HUES48 (cell line): ENCODE measurements at regions not wholly inside any gene's neighbourhood (a gene's known extent, or its start where the extent isn't known, plus 50 kb on each side); places are given as distances from the start of the nearest gene placed in this dataset.
"Not testable (repeated sequence)": the region's sequence is repeated elsewhere in the genome, so short reads cannot be mapped to it uniquely, and the experiment has no call there.

Experiments
- H3K27ac ChIP-seq: one replicate; pipeline ENCODE4 v1.7.0; 2013; ENCODE audit warnings: low read depth, low read length, inconsistent platforms
- H3K27me3 ChIP-seq: 2 replicates; pipeline ENCODE4 v1.6.1; 2013; ENCODE audit warnings: mild to moderate bottlenecking, low read length; ENCODE audit not compliant: control insufficient read depth, insufficient read depth
- H3K36me3 ChIP-seq: 2 replicates; pipeline ENCODE4 v1.6.1; 2013; ENCODE audit warnings: low read length; ENCODE audit not compliant: control insufficient read depth, insufficient read depth
- H3K4me1 ChIP-seq: 2 replicates; pipeline ENCODE4 v1.6.1; 2013; ENCODE audit warnings: mild to moderate bottlenecking, low read length; ENCODE audit not compliant: control insufficient read depth, insufficient read depth
- H3K4me3 ChIP-seq: 2 replicates; pipeline ENCODE4 v1.5.1; 2013; ENCODE audit warnings: mild to moderate bottlenecking, low read depth, low read length
- H3K9ac ChIP-seq: 2 replicates; pipeline ENCODE4 v1.6.1; 2013; ENCODE audit warnings: mild to moderate bottlenecking, low read depth, low read length, moderate library complexity
- H3K9me3 ChIP-seq: 2 replicates; pipeline ENCODE4 v1.6.1; 2013; ENCODE audit warnings: low read length; ENCODE audit not compliant: control insufficient read depth, insufficient read depth

GRCh38 chr5:12504983-12505382, 600.7 kb upstream of the CTNND2 start:
- not testable (repeated sequence) for H3K9ac ChIP-seq
- H3K27ac ChIP-seq: peak overlapping the region; percentile 72

GRCh38 chr5:12488161-12488560, 583.9 kb upstream of the CTNND2 start:
- no peaks in the 10 kb centered on the region for H3K4me1 ChIP-seq
- no peaks in the 10 kb centered on the region for H3K27me3 ChIP-seq
- no peak overlapping the region for H3K4me3 ChIP-seq
- no peaks in the 10 kb centered on the region for H3K36me3 ChIP-seq
- no peak overlapping the region for H3K9ac ChIP-seq
- no peaks in the 10 kb centered on the region for H3K9me3 ChIP-seq
- no peak overlapping the region for H3K27ac ChIP-seq

More at GRCh38 chr5:12504983-12505382, 600.7 kb upstream of the CTNND2 start:
- H3K4me1 ChIP-seq: peaks cover 30% of the 10 kb centered on the region
- not testable (repeated sequence) for H3K36me3 ChIP-seq, H3K27me3 ChIP-seq
- peaks cover 21% of the 10 kb centered on the region for H3K9me3 ChIP-seq
- peak overlapping the region; percentile 39; the same call in 1 of the 2 replicates for H3K4me3 ChIP-seq

- H3K4me1 ChIP-seq: no peaks in the 10 kb centered on the region
- H3K27ac ChIP-seq: no peak overlapping the region
- H3K9me3 ChIP-seq: no peaks in the 10 kb centered on the region
- no peaks in the 10 kb centered on the region for H3K27me3 ChIP-seq
- H3K36me3 ChIP-seq: no peaks in the 10 kb centered on the region
- no peak overlapping the region for H3K9ac ChIP-seq
- no peak overlapping the region for H3K4me3 ChIP-seq
Measured at GRCh38 chr5:12480487-12480886, 576.2 kb upstream of the CTNND2 start.

GRCh38 chr5:12477554-12477953, 573.3 kb upstream of the CTNND2 start:
- Histone ChIP-seq H3K4me3 (no peak overlapping the region), H3K36me3 (no peaks in the 10 kb centered on the region), H3K27me3 (no peaks in the 10 kb centered on the region), H3K27ac (no peak overlapping the region), H3K9me3 (no peaks in the 10 kb centered on the region), H3K9ac (no peak overlapping the region), H3K4me1 (no peaks in the 10 kb centered on the region)

GRCh38 chr5:12467799-12468198, 563.6 kb upstream of the CTNND2 start:
- Histone ChIP-seq H3K27me3 (no peaks in the 10 kb centered on the region), H3K27ac (no peak overlapping the region), H3K36me3 (no peaks in the 10 kb centered on the region), H3K9me3 (peaks cover 8% of the 10 kb centered on the region), H3K9ac (no peak overlapping the region), H3K4me3 (no peak overlapping the region), H3K4me1 (no peaks in the 10 kb centered on the region)

- Histone ChIP-seq H3K4me1 (no peaks in the 10 kb centered on the region), H3K27ac (no peak overlapping the region), H3K27me3 (no peaks in the 10 kb centered on the region)
Measured at GRCh38 chr5:12460493-12461261, 556.4 kb upstream of the CTNND2 start.

GRCh38 chr5:12459326-12459725, 555.1 kb upstream of the CTNND2 start:
- no peaks in the 10 kb centered on the region for H3K4me1 ChIP-seq
- no peaks in the 10 kb centered on the region for H3K27me3 ChIP-seq
- H3K27ac ChIP-seq: no peak overlapping the region
- H3K4me3 ChIP-seq: no peak overlapping the region
- no peaks in the 10 kb centered on the region for H3K36me3 ChIP-seq
- no peak overlapping the region for H3K9ac ChIP-seq
- H3K9me3 ChIP-seq: peaks cover 13% of the 10 kb centered on the region

More at GRCh38 chr5:12460493-12461261, 556.4 kb upstream of the CTNND2 start:
- Histone ChIP-seq H3K4me3 (no peak overlapping the region), H3K36me3 (no peaks in the 10 kb centered on the region), H3K9ac (no peak overlapping the region), H3K9me3 (peaks cover 13% of the 10 kb centered on the region)

GRCh38 chr5:12419075-12419474, 514.8 kb upstream of the CTNND2 start:
- H3K9ac ChIP-seq: no peak overlapping the region
- peaks cover 10% of the 10 kb centered on the region; the same call in 1 of the 2 replicates for H3K9me3 ChIP-seq
- peaks cover 3% of the 10 kb centered on the region; the same call in 1 of the 2 replicates for H3K4me1 ChIP-seq
- no peaks in the 10 kb centered on the region for H3K36me3 ChIP-seq
- no peak overlapping the region for H3K27ac ChIP-seq
- no peak overlapping the region for H3K4me3 ChIP-seq
- no peaks in the 10 kb centered on the region for H3K27me3 ChIP-seq

- H3K9me3 ChIP-seq: no peaks in the 10 kb centered on the region
- no peak overlapping the region for H3K4me3 ChIP-seq
- no peak overlapping the region for H3K9ac ChIP-seq
- no peaks in the 10 kb centered on the region for H3K27me3 ChIP-seq
- H3K4me1 ChIP-seq: peaks cover 19% of the 10 kb centered on the region
- H3K36me3 ChIP-seq: no peaks in the 10 kb centered on the region
- H3K27ac ChIP-seq: no peak overlapping the region
Measured at GRCh38 chr5:12413585-12413984, 509.3 kb upstream of the CTNND2 start.

GRCh38 chr5:12413075-12413474, 508.8 kb upstream of the CTNND2 start:
- no peaks in the 10 kb centered on the region for H3K9me3 ChIP-seq
- H3K4me1 ChIP-seq: peaks cover 19% of the 10 kb centered on the region
- no peak overlapping the region for H3K27ac ChIP-seq
- H3K27me3 ChIP-seq: no peaks in the 10 kb centered on the region
- H3K9ac ChIP-seq: no peak overlapping the region
- H3K4me3 ChIP-seq: no peak overlapping the region
- no peaks in the 10 kb centered on the region for H3K36me3 ChIP-seq

- no peak overlapping the region for H3K9ac ChIP-seq
- H3K9me3 ChIP-seq: no peaks in the 10 kb centered on the region
- H3K4me1 ChIP-seq: no peaks in the 10 kb centered on the region
- H3K27ac ChIP-seq: no peak overlapping the region
- no peak overlapping the region for H3K4me3 ChIP-seq
- H3K36me3 ChIP-seq: no peaks in the 10 kb centered on the region
- H3K27me3 ChIP-seq: no peaks in the 10 kb centered on the region
Measured at GRCh38 chr5:12399868-12400267, 495.6 kb upstream of the CTNND2 start.
